Chondrocyte (in vitro differentiated cells): ENCODE measurements at regions not wholly inside any gene's neighbourhood (a gene's known extent, or its start where the extent isn't known, plus 50 kb on each side); places are given as distances from the start of the nearest gene placed in this dataset.

ENCODE experiments used
- DNase-seq: peaks from one replicate; pipeline ENCODE4 v3.0.0; 2021; ENCODE audit warnings: mixed read lengths, low spot score
- H3K27ac Mint-ChIP-seq: one replicate; pipeline ENCODE4 v1.8.0; 2021; ENCODE audit warnings: mild to moderate bottlenecking, moderate library complexity, mixed read lengths; ENCODE audit not compliant: unreplicated experiment
- H3K27me3 Mint-ChIP-seq: 2 replicates; pipeline ENCODE4 v1.8.0; 2021; ENCODE audit warnings: low read depth, mixed read lengths
- H3K36me3 Mint-ChIP-seq: 2 replicates; pipeline ENCODE4 v1.8.0; 2021; ENCODE audit warnings: low read depth, mixed read lengths
- H3K4me1 Mint-ChIP-seq: 2 replicates; pipeline ENCODE4 v1.8.0; 2021; ENCODE audit warnings: low read depth, mild to moderate bottlenecking, mixed read lengths
- H3K4me3 Mint-ChIP-seq: one replicate; pipeline ENCODE4 v1.8.0; 2021; ENCODE audit warnings: mild to moderate bottlenecking, moderate library complexity, mixed read lengths; ENCODE audit not compliant: unreplicated experiment
- H3K9me3 Mint-ChIP-seq: 2 replicates; pipeline ENCODE4 v1.8.0; 2021; ENCODE audit warnings: low read depth, mixed read lengths
- CTCF ChIP-seq: fragments of 200-600 bp; sonication (generic); IDR thresholded peaks from 2 replicates; pipeline ENCODE4 v1.5.0; 2021; ENCODE audit warnings: antibody characterized with exemption, mild to moderate bottlenecking, moderate library complexity

GRCh38 chr12:114794049-114794558, 110.1 kb upstream of the TBX3 start:
- no peaks in the 10 kb centered on the region for H3K9me3 Mint-ChIP-seq
- TF ChIP-seq CTCF = no peak
- peaks cover 4% of the 10 kb centered on the region for H3K4me1 Mint-ChIP-seq
- H3K27me3 Mint-ChIP-seq = no peaks in the 10 kb centered on the region
- no peak overlapping the region for H3K27ac Mint-ChIP-seq
- H3K4me3 Mint-ChIP-seq = no peak overlapping the region
- H3K36me3 Mint-ChIP-seq = no peaks in the 10 kb centered on the region
- DNase-seq = no peak

GRCh38 chr12:114790276-114790675, 106.3 kb upstream of the TBX3 start:
- Mint-ChIP-seq H3K4me3 (no peak overlapping the region), H3K9me3 (no peaks in the 10 kb centered on the region), H3K4me1 (no peaks in the 10 kb centered on the region), H3K27ac (no peak overlapping the region), H3K36me3 (no peaks in the 10 kb centered on the region), H3K27me3 (no peaks in the 10 kb centered on the region)
- no peak for DNase-seq
- TF ChIP-seq CTCF = no peak

- Mint-ChIP-seq H3K27ac (no peak overlapping the region), H3K36me3 (peaks cover 1% of the 10 kb centered on the region), H3K4me1 (no peaks in the 10 kb centered on the region), H3K27me3 (no peaks in the 10 kb centered on the region), H3K4me3 (no peak overlapping the region), H3K9me3 (no peaks in the 10 kb centered on the region)
- TF ChIP-seq CTCF = no peak
- no peak for DNase-seq
Observed at GRCh38 chr12:114789821-114790220, 105.8 kb upstream of the TBX3 start.

GRCh38 chr12:114789276-114789675, 105.3 kb upstream of the TBX3 start:
- no peak for TF ChIP-seq CTCF
- Mint-ChIP-seq H3K4me1 (no peaks in the 10 kb centered on the region), H3K27me3 (no peaks in the 10 kb centered on the region), H3K4me3 (no peak overlapping the region), H3K36me3 (peaks cover 2% of the 10 kb centered on the region), H3K27ac (no peak overlapping the region), H3K9me3 (no peaks in the 10 kb centered on the region)
- DNase-seq = no peak

- H3K4me3 Mint-ChIP-seq = no peak overlapping the region
- no peak for TF ChIP-seq CTCF
- no peaks in the 10 kb centered on the region for H3K27me3 Mint-ChIP-seq
- H3K4me1 Mint-ChIP-seq = no peaks in the 10 kb centered on the region
- peaks cover 2% of the 10 kb centered on the region for H3K36me3 Mint-ChIP-seq
- no peak for DNase-seq
- H3K9me3 Mint-ChIP-seq = no peaks in the 10 kb centered on the region
- H3K27ac Mint-ChIP-seq = no peak overlapping the region
Observed at GRCh38 chr12:114784526-114784925, 100.6 kb upstream of the TBX3 start.
